ENCODE measurements at regions not wholly inside any gene's neighbourhood (a gene's known extent, or its start where the extent isn't known, plus 50 kb on each side); places are given as distances from the start of the nearest gene placed in this dataset.

DNA sequence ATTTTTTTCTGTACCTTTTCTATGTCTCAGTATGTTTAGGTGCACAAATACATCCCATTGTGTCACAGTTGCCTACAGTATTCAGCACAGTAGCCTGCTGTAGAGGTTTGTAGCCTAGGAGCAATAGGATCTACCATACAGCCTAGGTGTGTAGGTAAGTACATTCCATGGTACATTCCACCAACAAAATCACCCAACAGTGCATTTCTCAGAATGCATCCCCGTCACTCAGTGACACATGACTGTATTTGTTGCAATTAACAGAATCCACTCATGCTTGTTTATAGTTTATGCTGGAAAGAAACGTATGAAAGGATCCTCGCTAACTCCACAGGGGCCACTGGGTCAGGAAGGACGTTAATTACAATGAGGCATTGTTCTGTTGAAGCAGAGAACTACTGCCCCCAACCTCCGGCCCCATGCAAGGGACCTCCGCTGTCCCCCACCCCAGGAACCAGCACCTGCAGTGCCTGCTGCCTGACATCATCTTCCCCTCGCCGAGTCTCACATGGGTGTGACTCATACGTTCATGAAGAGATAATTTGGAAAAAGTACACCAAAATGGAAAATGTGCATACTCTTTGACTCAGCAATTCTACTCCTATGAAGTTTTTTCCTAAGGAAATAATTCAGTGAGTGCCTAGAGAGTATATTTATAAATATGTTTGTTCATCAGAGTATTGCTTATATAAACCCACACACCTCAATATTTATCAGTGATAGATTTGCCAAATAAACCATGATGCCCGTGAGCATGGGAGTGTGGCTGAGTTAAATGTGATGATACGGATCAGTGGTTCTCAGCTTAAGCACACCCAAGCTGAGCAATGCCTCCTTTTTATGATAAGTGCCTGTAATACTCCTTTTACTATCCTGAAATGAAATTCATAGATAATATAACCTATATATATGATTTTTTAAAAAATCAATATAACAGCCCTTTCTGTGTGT lies 156.4 kb upstream of the ECI2 start (continued):
- TF ChIP-seq ZNF184 (CRISPR knock-in tag; IDR thresholded peaks at IDR 0.05) (no peak), SRSF3 (IDR thresholded peaks at IDR 0.05; ENCODE audit: insufficient read depth, low read length) (no peak), ZFP30 (CRISPR knock-in tag; IDR thresholded peaks at IDR 0.05; ENCODE audit: borderline replicate concordance) (no peak), STAT5B (CRISPR knock-in tag; IDR thresholded peaks at IDR 0.05) (no peak), HOXB6 (CRISPR knock-in tag; IDR thresholded peaks at IDR 0.05; ENCODE audit: borderline replicate concordance) (no peak), SIX5 (IDR thresholded peaks at IDR 0.05; ENCODE audit: borderline replicate concordance in 1 of 2, insufficient read depth in 1 of 2, low read depth in 1 of 2, low read length in 2 of 2) (no peak)
- TF ChIP-seq, protein P1, sequence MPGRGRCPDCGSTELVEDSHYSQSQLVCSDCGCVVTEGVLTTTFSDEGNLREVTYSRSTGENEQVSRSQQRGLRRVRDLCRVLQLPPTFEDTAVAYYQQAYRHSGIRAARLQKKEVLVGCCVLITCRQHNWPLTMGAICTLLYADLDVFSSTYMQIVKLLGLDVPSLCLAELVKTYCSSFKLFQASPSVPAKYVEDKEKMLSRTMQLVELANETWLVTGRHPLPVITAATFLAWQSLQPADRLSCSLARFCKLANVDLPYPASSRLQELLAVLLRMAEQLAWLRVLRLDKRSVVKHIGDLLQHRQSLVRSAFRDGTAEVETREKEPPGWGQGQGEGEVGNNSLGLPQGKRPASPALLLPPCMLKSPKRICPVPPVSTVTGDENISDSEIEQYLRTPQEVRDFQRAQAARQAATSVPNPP (IDR thresholded peaks at IDR 0.05; ENCODE audit: borderline replicate concordance, insufficient read depth, insufficient read length) = no peak
- TF ChIP-seq, protein P2, sequence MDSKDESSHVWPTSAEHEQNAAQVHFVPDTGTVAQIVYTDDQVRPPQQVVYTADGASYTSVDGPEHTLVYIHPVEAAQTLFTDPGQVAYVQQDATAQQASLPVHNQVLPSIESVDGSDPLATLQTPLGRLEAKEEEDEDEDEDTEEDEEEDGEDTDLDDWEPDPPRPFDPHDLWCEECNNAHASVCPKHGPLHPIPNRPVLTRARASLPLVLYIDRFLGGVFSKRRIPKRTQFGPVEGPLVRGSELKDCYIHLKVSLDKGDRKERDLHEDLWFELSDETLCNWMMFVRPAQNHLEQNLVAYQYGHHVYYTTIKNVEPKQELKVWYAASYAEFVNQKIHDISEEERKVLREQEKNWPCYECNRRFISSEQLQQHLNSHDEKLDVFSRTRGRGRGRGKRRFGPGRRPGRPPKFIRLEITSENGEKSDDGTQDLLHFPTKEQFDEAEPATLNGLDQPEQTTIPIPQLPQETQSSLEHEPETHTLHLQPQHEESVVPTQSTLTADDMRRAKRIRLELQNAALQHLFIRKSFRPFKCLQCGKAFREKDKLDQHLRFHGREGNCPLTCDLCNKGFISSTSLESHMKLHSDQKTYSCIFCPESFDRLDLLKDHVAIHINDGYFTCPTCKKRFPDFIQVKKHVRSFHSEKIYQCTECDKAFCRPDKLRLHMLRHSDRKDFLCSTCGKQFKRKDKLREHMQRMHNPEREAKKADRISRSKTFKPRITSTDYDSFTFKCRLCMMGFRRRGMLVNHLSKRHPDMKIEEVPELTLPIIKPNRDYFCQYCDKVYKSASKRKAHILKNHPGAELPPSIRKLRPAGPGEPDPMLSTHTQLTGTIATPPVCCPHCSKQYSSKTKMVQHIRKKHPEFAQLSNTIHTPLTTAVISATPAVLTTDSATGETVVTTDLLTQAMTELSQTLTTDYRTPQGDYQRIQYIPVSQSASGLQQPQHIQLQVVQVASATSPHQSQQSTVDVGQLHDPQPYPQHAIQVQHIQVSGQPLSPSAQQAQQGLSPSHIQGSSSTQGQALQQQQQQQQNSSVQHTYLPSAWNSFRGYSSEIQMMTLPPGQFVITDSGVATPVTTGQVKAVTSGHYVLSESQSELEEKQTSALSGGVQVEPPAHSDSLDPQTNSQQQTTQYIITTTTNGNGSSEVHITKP (IDR thresholded peaks at IDR 0.05; ENCODE audit: partially characterized antibody) = peak; percentile 90
- TF ChIP-seq, protein P3, sequence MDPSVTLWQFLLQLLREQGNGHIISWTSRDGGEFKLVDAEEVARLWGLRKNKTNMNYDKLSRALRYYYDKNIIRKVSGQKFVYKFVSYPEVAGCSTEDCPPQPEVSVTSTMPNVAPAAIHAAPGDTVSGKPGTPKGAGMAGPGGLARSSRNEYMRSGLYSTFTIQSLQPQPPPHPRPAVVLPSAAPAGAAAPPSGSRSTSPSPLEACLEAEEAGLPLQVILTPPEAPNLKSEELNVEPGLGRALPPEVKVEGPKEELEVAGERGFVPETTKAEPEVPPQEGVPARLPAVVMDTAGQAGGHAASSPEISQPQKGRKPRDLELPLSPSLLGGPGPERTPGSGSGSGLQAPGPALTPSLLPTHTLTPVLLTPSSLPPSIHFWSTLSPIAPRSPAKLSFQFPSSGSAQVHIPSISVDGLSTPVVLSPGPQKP (CRISPR knock-in tag; IDR thresholded peaks at IDR 0.05) = no peak
- TF ChIP-seq, protein P4, sequence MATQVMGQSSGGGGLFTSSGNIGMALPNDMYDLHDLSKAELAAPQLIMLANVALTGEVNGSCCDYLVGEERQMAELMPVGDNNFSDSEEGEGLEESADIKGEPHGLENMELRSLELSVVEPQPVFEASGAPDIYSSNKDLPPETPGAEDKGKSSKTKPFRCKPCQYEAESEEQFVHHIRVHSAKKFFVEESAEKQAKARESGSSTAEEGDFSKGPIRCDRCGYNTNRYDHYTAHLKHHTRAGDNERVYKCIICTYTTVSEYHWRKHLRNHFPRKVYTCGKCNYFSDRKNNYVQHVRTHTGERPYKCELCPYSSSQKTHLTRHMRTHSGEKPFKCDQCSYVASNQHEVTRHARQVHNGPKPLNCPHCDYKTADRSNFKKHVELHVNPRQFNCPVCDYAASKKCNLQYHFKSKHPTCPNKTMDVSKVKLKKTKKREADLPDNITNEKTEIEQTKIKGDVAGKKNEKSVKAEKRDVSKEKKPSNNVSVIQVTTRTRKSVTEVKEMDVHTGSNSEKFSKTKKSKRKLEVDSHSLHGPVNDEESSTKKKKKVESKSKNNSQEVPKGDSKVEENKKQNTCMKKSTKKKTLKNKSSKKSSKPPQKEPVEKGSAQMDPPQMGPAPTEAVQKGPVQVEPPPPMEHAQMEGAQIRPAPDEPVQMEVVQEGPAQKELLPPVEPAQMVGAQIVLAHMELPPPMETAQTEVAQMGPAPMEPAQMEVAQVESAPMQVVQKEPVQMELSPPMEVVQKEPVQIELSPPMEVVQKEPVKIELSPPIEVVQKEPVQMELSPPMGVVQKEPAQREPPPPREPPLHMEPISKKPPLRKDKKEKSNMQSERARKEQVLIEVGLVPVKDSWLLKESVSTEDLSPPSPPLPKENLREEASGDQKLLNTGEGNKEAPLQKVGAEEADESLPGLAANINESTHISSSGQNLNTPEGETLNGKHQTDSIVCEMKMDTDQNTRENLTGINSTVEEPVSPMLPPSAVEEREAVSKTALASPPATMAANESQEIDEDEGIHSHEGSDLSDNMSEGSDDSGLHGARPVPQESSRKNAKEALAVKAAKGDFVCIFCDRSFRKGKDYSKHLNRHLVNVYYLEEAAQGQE (IDR thresholded peaks at IDR 0.05; ENCODE audit: borderline replicate concordance) = 0 out of 2 replicates have a peak, but pooled peaks have one; percentile 8
- TF ChIP-seq, protein P4 (CRISPR knock-in tag; IDR thresholded peaks at IDR 0.05; ENCODE audit: low read depth) = no peak

Measured in K562 (cell line).